Stimulated activated CD8-positive, alpha-beta memory T cell treated with anti-CD3 and anti-CD28 coated beads, Interleukin-15, amount 100 ng/mL, for 24 hours (primary cell): ENCODE measurements at regions not wholly inside any gene's neighbourhood (a gene's known extent, or its start where the extent isn't known, plus 50 kb on each side); places are given as distances from the start of the nearest gene placed in this dataset.
"Not testable (repeated sequence)": the region's sequence is repeated elsewhere in the genome, so short reads cannot be mapped to it uniquely, and the experiment has no call there.

Experiments
- DNase-seq: peaks from one replicate; pipeline ENCODE4 v3.0.0-alpha.2; 2020; ENCODE audit warnings: low read depth

DNA sequence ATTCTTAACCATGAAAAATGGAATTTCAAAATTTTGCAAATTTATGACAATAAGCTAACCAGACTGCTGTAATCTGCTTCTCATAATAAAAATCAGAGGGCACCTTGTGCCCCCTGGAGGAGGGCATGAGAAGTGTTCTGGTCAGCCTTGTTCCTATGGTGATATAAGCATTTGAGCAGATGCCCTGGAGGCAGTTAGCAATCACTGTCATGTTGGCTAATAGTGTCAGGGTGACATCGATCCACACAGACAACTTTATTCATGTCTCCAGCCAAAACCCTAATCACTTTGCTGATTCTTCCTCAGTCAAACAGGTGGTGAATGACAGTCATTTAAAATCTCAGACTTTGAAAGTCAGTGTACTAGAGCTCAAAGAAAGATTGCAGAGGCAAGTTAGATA lies 943.0 kb downstream of the GALC start:
- no peak for DNase-seq

DNA sequence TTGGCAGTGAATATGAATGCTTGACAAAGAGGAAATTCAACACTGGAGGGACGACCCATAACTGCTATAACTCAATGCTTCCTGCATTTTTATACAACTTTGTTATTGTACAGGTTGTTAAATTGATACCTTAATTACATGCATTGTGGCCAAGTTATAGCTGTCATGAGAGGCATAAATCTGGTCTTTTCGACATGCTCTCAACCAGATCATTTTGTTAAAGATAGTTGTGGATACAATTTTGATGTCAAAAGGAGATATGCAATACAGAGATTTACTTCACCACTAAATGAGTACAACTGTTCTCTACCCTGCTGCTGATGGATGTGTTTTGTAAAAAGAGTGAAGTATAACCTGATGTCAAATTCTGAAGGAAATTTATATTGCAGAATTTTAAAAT lies 946.0 kb downstream of the GALC start:
- DNase-seq: no peak

DNA sequence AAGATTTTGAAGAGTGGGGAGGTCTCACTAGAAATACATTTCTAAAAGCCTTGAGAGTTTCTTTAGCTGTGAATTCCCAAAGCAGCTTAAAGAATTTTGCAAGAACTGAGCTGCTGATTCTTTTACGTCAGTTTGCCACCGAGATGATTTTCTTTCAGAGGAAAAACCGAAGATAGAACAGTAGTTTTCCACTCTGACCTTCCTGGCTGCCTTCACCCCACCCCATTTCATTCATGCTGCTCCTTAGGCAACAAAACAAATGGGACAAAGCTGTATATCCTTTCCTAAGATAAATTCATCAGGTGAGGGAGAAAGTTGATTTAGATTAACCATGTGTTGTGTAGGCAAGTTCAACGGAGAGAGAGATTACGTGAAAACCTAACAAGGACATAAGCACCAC lies 947.0 kb downstream of the GALC start:
- DNase-seq: no peak

DNA sequence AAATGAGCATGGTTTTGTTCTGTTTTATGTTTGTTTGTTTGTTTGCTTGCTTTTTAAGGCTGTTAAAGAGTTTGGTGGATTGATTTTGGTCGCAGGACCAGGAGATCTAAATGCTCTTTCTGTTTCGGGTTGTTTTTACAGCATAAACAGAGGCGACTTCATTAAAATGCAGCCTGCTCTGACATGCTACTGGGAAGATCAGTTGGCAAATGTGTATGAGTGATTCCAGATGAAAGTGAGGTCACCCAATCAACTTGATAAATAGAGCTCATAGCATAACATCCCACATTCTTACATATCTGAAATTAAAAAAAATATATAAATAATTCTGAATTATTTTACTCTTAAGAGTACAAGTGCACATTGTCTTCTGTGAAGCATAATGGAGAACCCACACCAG lies 947.7 kb downstream of the GALC start:
- no peak for DNase-seq

DNA sequence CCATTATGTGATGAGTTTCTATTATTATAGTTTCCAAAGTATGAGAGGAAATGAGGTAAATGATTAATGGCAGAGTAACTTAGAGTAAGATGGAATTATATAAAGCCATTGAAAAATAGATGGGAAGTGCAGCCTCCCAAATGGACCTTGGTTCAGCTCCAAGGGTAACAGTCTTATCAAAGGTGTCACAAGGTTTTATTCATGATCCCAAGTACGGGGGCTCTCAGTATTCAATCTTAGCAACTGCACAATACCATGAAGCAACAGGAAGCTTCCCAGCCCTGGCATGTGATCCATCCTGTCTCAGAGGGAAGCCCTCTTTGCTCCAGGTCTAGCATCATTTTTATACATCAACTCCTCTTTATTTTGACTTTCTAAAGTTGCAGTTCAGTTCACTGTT lies 948.2 kb downstream of the GALC start:
- DNase-seq: no peak

DNA sequence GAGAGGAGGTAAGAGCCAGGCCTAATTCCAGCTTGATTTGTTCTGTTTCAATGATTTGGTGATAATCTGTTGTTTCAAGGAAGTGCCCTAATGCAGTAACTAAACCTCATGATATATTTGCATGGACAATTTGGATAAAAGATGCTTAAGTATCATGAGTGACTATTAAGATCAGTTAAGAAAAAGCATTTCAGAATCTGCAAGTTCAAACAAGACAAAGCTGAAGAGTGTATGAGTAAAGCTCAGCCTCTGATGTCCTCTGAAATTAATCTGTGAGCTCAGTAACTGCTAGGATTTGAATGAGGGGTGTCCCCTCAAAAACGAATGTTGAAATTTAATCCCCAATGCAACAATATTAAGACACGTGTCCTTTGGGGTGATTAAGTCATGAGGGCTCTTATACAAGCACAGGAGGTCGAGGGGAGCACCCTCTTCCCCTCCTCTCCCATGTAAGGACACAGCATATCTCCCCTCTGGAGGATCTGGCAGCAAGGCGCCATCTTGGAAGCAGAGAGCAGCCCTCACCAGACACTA lies 949.2 kb downstream of the GALC start:
- no peak for DNase-seq

DNA sequence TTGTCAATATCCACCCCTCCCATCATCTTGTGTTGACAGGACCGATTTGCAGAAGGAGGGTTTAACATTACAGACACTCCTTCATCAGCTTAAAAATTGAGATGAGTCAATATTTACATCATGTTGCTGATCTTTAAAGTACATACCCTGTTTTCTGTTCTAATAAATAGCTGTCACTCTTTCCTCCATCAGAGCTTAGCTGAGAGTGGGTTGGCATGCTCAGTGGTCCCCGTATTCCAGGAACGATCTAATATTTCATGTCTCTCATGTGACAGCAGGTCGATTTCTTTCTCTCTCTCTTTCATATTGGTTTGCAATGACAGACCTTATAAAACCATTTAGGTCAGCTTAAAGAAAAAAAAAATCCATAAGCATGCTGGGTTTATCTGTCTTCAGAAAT lies 950.6 kb downstream of the GALC start:
- no peak for DNase-seq

DNA sequence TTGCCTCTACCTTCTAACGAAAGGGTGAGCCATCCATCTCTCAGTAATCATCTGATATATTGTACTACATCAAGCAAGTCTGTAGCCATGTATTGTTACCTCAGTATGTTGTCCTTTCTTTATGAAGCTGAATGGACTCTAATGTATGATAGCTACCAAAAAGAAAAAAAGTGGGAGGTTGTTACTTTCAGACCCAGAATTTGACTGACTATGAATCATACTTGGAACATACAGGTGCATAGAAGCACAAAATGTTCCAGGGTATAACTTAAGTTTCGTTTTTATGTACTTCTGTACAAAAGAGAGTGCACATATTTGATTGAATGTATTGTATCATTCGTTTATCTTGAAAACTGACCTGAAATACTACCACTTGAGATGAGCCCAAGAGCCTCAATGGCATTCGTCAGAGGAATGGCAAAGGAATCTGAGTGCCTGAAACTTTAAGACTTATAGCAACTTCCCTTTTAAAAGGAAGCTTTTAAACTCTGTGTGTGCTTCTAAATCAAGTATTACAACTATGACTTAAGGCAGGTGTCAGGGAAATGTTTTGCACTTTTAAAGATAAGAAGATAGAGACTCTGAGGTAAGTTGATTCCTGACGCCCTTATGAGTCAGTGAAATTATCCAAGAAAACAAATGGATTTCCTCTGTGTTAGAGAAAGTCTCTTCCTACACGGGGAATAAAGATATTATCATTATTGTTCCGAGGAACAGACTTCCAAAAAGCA lies 951.5 kb downstream of the GALC start:
- DNase-seq: no peak

DNA sequence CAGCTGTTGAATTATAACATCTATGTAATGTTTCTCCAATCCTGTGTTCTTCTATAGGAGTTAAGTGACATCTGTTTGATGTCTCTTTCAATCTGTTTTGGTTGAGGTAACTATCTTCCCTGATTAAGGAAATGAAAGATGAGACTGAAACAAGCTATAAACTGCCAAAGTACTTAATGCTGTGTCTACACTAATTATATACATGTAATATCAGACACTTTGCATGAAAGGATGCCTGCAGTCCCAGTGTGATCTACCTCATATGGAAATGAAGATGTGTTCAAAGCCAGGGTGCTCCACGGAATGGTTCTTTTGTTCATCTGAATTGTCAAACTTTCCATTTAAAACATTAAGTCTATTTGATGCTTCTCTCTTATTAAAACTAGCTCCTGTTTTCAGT lies 958.3 kb downstream of the GALC start:
- no peak for DNase-seq

DNA sequence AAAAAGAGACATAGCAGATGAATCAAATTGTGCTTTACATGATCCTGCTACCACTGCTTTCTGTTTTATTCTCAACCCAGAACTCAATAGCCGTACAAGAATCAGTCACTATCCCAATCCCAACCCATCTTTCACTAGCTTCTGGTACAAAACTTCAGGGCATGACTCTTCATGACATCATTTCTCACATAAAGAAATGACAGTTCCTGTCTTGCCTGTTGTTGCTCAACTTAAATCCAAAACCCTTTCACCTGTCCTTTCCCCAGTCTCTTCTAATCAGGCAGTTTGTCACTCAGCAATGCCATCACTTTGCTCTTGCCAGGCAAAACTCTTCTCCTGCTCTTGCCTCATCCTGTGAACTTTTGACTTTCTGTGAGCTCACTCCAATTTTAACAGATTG lies 962.8 kb downstream of the GALC start:
- no peak for DNase-seq

DNA sequence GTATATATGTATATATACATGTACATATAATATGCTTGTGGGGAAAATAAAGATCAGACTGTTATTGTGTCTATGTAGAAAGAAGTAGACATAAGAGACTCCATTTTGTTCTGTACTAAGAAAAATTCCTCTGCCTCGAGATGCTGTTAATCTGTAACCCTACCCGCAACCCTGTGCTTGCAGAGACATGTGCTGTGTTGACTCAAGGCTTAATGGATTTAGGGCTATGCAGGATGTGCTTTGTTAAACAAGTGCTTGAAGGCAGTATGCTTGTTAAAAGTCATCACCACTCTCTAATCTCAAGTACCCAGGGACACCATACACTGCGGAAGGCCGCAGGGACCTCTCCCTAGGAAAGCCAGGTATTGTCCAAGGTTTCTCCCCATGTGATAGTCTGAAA lies 972.9 kb downstream of the GALC start:
- DNase-seq: not testable (repeated sequence)

DNA sequence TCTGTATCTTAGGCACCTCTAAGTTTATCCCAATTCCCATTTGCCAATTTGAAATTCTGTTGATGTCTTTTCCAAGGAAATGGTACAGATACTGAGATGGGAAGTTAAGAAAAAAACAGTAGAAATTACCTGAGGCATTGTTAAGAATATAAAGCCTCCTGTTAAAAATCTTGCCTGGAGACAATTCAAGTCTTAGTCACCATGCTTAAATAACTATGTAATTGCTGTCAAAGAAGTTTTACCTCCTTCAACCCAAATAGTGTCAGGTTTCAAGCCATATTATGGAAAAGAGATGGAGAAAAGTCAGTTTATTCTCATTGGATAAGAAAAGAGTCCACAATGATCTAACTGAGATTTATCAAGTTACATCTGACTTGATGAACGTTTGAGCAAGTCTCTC lies 974.7 kb downstream of the GALC start:
- DNase-seq: no peak

DNA sequence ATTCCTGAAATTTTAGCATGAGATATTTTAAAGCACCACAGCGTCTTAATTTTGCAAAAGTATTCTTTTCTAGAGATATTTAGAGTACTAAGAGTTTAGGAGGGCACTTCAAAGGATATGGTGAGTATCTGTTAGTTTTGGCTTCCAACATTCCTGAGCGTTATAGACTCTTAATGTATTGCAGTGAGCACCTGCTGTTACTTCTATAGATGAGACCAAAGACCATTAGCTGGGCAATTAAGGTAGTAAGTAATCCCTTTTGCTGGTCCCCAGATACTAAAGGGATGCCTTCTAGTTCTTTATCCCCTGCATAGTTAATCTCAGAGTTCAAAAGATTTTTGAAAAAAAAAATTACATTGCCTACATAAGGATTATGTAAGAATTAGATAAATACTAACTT lies 975.6 kb downstream of the GALC start:
- no peak for DNase-seq

DNA sequence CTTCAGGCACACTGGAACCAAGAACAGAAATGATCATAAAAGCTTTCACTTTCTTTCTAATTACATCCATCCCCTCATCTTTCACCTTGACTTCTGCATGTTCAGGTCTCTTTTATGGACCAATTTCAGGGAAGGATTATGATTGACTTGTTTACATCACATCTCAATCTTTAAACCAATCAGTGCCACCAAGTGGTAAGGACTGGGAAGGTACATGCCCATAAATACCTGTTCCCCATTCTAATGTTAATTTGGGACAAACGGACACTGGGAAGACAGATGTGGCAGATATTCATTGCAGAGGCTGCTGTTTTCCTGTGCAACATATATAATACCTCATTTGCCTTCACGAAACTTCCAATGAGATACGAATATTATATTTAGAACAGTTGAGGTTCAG lies 978.1 kb downstream of the GALC start:
- DNase-seq: no peak

DNA sequence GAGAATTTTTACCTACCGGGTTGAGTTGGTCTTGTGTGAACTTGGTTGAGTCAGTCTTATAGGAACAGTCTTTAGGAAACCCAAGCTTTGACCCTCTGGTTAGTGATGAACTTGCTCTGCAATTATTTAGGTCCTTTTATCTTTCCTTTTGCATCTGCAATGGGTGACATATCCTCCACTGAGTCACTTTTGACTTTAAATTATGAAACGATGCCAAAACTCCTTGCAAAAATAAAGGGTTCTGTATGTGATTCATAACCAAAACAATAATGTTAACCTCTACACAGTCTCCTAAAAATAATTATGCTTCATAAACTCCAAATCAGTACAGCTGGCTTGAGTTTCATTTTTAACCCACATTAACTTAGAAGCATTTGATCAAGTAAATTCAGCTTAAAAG lies 979.4 kb downstream of the GALC start:
- DNase-seq: no peak

DNA sequence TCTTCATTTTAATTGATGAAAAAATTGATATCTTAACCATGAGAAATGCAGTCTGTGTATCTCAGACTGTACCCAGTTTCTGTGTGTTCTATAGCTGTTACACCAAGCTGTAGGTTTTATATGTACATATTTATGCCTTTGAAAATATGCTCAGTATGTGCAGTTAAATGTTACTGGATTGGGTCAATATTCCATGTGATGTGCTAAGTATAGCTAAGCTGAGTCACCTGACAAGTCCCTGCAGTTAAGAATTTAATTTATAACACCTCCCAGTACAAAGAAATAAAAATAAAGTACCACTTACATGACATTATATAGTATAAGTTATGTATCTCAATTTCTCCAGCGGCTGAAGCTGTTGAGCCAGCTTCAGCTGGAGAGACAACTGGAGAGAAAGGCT lies 984.0 kb downstream of the GALC start:
- no peak for DNase-seq

DNA sequence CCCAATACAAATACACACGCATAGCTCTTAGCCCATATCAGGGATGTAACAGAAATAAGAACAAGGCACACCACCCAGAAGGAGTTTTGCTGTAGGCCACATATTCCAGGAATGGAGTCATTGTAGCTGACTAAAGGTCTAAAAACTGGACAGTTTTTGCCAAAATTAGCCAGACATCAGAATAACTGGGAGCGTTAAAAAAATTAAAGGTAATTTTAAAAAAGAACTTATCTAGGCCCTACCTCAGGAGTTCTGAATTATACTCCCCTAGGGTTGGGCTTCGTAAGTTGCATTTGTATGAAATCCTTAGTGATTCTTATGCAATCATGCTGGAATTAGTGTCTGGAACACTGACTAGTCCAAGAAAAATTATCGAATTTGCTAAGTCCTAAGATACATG lies 987.7 kb downstream of the GALC start:
- no peak for DNase-seq

DNA sequence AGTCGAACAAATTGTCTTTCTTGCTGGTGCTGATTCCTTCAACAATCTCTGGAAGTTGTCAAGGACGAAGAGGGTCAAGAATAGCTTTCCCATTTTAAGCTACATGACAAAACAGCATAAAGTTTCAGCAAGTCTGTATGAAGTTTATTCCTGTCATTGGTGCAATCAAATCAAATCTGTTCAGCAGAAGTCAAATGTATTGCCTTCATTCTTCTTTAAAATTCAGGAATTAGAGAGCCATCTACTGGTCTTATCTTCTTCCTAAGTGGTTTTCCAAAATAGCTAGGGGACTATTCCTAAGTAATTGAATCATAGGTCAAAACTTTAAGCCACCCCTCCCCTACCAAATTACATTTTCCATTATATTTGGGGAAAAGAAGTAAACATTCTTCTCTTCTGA lies 990.2 kb downstream of the GALC start:
- DNase-seq: no peak

DNA sequence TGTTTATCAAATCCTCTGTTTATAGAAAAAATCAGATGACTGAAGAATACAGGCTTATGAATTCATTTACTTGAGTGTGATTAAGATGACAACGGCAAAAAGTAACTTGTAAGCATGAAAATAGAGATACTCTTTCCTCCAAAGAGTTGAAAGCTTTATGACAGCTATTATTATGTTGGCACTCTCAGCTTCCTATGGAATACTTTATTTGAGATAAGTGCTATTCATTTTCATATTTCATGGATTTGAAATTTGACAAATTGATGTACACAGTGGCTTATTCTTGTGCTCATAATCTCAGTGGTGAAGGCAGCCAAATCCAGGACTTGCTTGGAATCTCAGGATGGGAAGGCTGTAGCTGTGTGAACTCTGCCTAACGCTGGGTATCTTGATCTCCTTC lies 991.6 kb downstream of the GALC start:
- DNase-seq: no peak

DNA sequence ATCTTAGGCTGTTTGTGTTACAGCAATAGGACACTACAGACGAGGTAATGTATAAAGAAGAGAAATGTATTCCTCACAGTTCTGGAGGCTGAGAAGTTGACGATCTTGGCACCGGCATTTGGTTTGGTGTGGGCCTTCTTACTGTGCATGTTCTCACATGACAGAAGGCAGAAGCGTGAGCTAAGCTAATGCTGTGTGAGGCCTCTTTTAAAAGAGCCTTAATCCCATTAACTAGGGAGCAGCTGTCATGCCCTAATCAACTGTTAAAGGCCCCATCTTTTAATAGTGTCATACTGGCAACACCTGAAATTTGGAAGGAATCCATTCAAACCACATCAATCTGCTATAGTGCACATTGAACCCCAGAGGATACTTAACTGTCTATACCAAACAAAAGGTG lies 992.9 kb downstream of the GALC start:
- no peak for DNase-seq

DNA sequence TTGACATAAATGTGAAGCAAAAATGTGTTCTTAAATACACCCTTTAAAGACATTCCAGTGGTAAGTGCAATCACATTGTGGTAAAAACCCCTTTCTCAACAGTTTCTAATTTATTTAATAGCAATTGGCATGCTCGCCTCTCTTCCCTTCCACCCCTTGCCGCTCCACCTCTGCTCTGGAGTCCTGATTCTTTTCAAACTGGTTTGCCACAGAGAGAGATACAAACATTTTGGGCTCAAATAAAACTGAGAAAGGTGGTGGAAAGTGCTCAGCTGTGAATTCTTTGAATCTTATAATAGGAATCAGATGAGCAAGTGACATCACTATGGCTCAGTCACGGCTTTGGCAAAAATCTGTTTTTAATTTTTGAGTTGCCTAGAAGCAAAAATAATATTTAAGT lies 993.9 kb downstream of the GALC start:
- DNase-seq: no peak

DNA sequence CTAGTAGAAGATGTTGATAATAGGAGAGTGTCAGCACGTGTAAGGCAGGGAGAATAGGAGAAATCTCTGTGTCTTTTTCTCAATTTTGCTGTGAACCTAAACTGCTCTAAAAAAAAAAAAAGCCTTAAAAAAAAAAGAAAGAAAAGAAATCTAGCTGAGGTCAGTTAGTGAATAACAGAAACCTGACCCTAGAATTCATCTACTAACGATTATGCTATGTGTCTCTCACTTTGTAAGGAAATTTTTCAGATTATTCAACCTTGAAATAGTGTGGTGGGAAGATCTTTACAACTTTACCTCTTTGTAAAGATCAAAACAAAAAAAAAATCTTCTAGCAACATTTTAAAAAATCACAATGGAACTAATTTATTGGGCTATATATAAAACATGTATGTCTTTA lies 995.7 kb downstream of the GALC start:
- no peak for DNase-seq

DNA sequence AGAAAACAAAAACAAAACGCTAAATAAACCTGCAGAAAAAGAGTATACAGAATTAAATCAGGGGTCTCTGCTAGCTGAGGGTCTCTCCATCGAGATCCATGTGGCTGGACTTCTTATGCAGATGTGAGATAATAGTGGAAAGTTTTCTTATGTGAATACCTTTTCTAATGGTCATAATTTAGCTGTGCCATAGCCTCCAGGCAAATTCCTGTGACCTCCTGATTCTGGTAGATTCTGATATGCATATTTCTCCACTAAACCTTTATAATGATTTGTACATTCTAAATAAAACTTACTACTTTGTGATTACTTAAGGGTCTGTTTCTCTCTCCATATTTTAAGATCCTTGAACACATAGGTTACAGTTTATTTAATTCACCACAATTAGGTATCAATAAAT lies 1002.6 kb downstream of the GALC start:
- no peak for DNase-seq

DNA sequence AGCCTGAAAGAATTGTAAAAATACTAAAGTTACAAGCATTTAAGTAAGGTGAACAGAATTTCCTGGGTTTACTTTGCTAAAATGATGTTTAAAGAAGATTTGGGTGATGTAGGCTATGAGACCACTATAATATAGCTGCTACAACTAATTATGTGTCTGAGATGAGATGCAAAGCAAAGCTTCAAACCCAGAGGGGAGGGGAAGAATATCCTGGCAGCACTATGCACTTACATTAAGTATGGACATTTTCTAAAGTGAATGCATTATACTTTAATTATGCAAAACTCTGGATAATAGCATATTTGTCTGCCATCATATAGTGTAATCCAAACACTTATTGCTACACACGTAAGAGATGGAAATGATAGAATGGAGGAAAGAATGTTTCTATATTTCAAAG lies 1003.7 kb downstream of the GALC start:
- DNase-seq: no peak

DNA sequence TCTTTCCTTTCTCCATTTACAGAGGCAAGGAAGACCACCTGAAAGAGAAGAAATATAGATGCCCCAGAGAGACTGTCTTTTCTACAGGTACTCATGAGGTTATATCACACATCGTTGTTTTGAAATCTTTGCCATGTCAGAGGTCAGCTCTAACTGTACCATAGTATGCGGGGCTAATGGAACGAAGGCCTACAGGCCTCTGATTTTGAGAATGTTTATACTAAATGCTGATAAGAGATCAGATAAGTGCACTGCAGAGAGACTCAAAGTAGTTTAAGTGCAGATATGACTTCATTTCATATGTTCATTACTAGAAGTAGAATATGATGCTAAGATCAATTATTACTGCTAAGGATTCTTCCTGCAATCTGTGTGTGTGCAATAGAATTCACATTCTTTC lies 1005.0 kb downstream of the GALC start:
- DNase-seq: no peak
